Lung (tissue), 11 donors: ENCODE measurements at regions not wholly inside any gene's neighbourhood (a gene's known extent, or its start where the extent isn't known, plus 50 kb on each side); places are given as distances from the start of the nearest gene placed in this dataset.

Experiments used
- ATAC-seq: fragments of 200-7000 bp; cut with Tn5 transposase; one replicate; pipeline ENCODE4 v1.9.1; 2020; ENCODE audit warnings: moderate number of reproducible peaks; ENCODE audit not compliant: insufficient read depth, low FRiP score
- DNase-seq, 3 donors: peaks; one replicate each; pipeline ENCODE4 v3.0.0-alpha.2; 2013 to 2017
- H3K27ac ChIP-seq, 2 donors: one replicate each; pipeline ENCODE4 v1.5.1; 2013; ENCODE audit warnings: mild to moderate bottlenecking in 2 of 2, moderate library complexity in 2 of 2, control low read depth in 1 of 2, inconsistent platforms in 1 of 2, low read depth in 1 of 2, low read length in 1 of 2
- H3K27me3 ChIP-seq, 3 donors: one replicate each; pipeline ENCODE4 v1.5.1; 2013; ENCODE audit warnings: low read length in 2 of 3; ENCODE audit not compliant: control insufficient read depth in 3 of 3, insufficient read depth in 3 of 3
- H3K36me3 ChIP-seq, 4 donors: one replicate each; pipeline ENCODE4 v1.5.1; 2013; ENCODE audit warnings: low read length in 4 of 4, mild to moderate bottlenecking in 1 of 4, moderate library complexity in 1 of 4; ENCODE audit not compliant: control insufficient read depth in 4 of 4, insufficient read depth in 4 of 4
- H3K4me1 ChIP-seq, 5 donors: one replicate each; pipeline ENCODE4 v1.5.1; 2013; ENCODE audit warnings: low read length in 5 of 5, mild to moderate bottlenecking in 2 of 5, moderate library complexity in 1 of 5; ENCODE audit not compliant: control insufficient read depth in 5 of 5, insufficient read depth in 5 of 5
- H3K4me3 ChIP-seq: one replicate; pipeline ENCODE4 v1.5.1; 2013; ENCODE audit warnings: mild to moderate bottlenecking, control low read depth, moderate library complexity
- H3K9ac ChIP-seq, 2 donors: one replicate each; pipeline ENCODE4 v1.5.1; 2013; ENCODE audit warnings: low read length in 2 of 2, control low read depth in 1 of 2; ENCODE audit not compliant: insufficient read depth in 1 of 2
- H3K9me3 ChIP-seq, 4 donors: one replicate each; pipeline ENCODE4 v1.5.1; 2013; ENCODE audit warnings: low read length in 3 of 4, mild to moderate bottlenecking in 1 of 4, moderate library complexity in 1 of 4; ENCODE audit not compliant: control insufficient read depth in 4 of 4, insufficient read depth in 3 of 4
- CTCF ChIP-seq: IDR thresholded peaks from 2 replicates; pipeline ENCODE4 v1.5.1; 2012; ENCODE audit warnings: mild to moderate bottlenecking; ENCODE audit errors: control extremely low read depth, extremely low read depth
- WGBS, 2 donors: extraction: QIAGEN DNeasy Blood & Tissue Kit; methylation state at CpG; one replicate each; pipeline ENCODE4 v1.1.7; 2013; 5-methylcytosine and 5-hydroxymethylcytosine counted together
- donor health status: control.
- donor health status: control.
- donor health status: Bipolar disorder and iron deficiency.
- donor health status: healthy.
- donor health status: DM: yes; HTN: yes; CAD: no.

GRCh38 chr4:63232058-63232457 lies 1177.2 kb downstream of the TECRL start:
- no peaks in the 10 kb centered on the region for H3K9me3 ChIP-seq
- H3K27ac ChIP-seq = no peak overlapping the region
- no peaks in the 10 kb centered on the region for H3K36me3 ChIP-seq
- H3K27me3 ChIP-seq = no peaks in the 10 kb centered on the region
- WGBS, 2 donors = 62 to 83% methylated on average over 1 of the region's 1 CpG
- no peaks in the 10 kb centered on the region for H3K4me1 ChIP-seq
- no peak for TF ChIP-seq CTCF
- no peak for ATAC-seq
- no peak overlapping the region for H3K4me3 ChIP-seq
- DNase-seq = no peak
- H3K9ac ChIP-seq = no peak overlapping the region

GRCh38 chr4:63226229-63226628 lies 1183.0 kb downstream of the TECRL start:
- Histone ChIP-seq H3K9ac (no peak overlapping the region), H3K36me3 (no peaks in the 10 kb centered on the region), H3K9me3 (peaks cover 0 to 2% (median 0%) of the 10 kb centered on the region in 4 donors), H3K4me3 (no peak overlapping the region), H3K4me1 (no peaks in the 10 kb centered on the region), H3K27me3 (no peaks in the 10 kb centered on the region), H3K27ac (no peak overlapping the region)
- DNase-seq (no peak), ATAC-seq (no peak)
- WGBS, 2 donors = 73 to 79% methylated on average over 1 of the region's 1 CpG
- TF ChIP-seq CTCF = no peak

GRCh38 chr4:63222466-63222865 lies 1186.8 kb downstream of the TECRL start:
- no peaks in the 10 kb centered on the region for H3K36me3 ChIP-seq
- DNase-seq (no peak), ATAC-seq (no peak)
- peaks cover 0 to 8% (median 0%) of the 10 kb centered on the region in 4 donors for H3K9me3 ChIP-seq
- H3K4me1 ChIP-seq = no peaks in the 10 kb centered on the region
- H3K9ac ChIP-seq = no peak overlapping the region
- no peak overlapping the region for H3K27ac ChIP-seq
- no peak for TF ChIP-seq CTCF
- 91 to 93% methylated on average over 3 of the region's 3 CpGs for WGBS, 2 donors
- no peaks in the 10 kb centered on the region for H3K27me3 ChIP-seq
- no peak overlapping the region for H3K4me3 ChIP-seq

- no peak for TF ChIP-seq CTCF
- Histone ChIP-seq H3K27me3 (no peaks in the 10 kb centered on the region), H3K9me3 (peaks cover 0 to 8% (median 0%) of the 10 kb centered on the region in 4 donors), H3K4me3 (no peak overlapping the region), H3K27ac (no peak overlapping the region), H3K4me1 (no peaks in the 10 kb centered on the region), H3K9ac (no peak overlapping the region), H3K36me3 (no peaks in the 10 kb centered on the region)
- no peak for ATAC-seq
- DNase-seq = no peak
- 93 to 95% methylated on average over 1 of the region's 1 CpG for WGBS, 2 donors
These were observed 1187.8 kb downstream of the TECRL start for GRCh38 chr4:63221477-63221876.
